ENCODE measurements at regions not wholly inside any gene's neighbourhood (a gene's known extent, or its start where the extent isn't known, plus 50 kb on each side); places are given as distances from the start of the nearest gene placed in this dataset.

DNA sequence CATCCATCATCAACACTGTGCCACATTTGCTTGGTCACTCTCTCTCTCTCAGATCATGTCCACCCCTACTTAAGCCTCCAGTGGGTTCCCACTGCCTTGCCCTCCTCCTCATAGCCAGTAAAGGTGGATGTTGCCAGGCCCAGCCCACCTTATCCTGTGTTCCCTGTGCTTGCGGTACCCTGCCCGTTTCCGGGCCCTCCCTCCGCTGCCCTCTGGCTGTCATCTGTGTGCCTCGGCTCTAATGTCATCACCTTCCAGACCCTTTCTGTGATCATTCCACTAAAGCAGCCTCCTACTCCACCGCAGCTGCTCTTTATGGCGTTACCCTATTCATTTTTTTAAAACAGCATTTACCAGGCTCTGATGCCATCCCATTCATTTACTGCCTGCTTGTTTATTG is 305.7 kb upstream of the SKOR2 start:
- TF ChIP-seq, protein P1, sequence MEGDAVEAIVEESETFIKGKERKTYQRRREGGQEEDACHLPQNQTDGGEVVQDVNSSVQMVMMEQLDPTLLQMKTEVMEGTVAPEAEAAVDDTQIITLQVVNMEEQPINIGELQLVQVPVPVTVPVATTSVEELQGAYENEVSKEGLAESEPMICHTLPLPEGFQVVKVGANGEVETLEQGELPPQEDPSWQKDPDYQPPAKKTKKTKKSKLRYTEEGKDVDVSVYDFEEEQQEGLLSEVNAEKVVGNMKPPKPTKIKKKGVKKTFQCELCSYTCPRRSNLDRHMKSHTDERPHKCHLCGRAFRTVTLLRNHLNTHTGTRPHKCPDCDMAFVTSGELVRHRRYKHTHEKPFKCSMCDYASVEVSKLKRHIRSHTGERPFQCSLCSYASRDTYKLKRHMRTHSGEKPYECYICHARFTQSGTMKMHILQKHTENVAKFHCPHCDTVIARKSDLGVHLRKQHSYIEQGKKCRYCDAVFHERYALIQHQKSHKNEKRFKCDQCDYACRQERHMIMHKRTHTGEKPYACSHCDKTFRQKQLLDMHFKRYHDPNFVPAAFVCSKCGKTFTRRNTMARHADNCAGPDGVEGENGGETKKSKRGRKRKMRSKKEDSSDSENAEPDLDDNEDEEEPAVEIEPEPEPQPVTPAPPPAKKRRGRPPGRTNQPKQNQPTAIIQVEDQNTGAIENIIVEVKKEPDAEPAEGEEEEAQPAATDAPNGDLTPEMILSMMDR (IDR thresholded peaks at IDR 0.05): no peak
- no peak for TF ChIP-seq POLR2A (IDR thresholded peaks at IDR 0.05)
- H3K4me3 ChIP-seq: no peak overlapping the region
- ATAC-seq (no peak), DNase-seq (no peak)
- intact Hi-C loops (cut with DNase I): no loop called here
- no peaks in the 10 kb centered on the region for H3K9me3 ChIP-seq
- 52% methylated on average over 7 of the region's 7 CpGs for WGBS (ENCODE audit: insufficient coverage, low coverage, low lambda C conversion rate, missing lambda C conversion rate)
- no peaks in the 10 kb centered on the region for H3K27me3 ChIP-seq
- H3K4me1 ChIP-seq: no peaks in the 10 kb centered on the region
- no peaks in the 10 kb centered on the region for H3K36me3 ChIP-seq
- no peak overlapping the region for H3K27ac ChIP-seq

DNA sequence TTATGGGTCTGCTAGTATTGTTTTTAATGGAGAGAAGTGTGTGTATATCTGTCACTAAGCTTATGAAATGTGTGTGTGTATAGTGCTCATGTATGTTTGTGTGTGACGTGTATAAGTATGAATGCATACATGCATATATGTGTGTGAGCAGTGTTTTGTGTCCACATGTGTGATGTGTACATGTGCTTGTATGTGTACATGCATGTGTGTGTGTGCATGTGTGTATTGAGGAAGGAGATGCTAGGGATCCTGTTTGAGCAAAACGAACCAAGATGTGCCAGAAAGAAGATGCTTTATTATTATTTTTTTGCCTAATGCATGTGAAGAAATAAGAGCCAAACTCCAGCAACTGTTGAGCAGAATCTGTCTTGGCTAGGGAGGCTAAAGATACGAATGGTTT is 301.3 kb upstream of the SKOR2 start:
- TF ChIP-seq, protein P1 (IDR thresholded peaks at IDR 0.05): no peak
- TF ChIP-seq POLR2A (IDR thresholded peaks at IDR 0.05): no peak
- 49% methylated on average over 2 of the region's 3 CpGs for WGBS (ENCODE audit: insufficient coverage, low coverage, low lambda C conversion rate, missing lambda C conversion rate)

DNA sequence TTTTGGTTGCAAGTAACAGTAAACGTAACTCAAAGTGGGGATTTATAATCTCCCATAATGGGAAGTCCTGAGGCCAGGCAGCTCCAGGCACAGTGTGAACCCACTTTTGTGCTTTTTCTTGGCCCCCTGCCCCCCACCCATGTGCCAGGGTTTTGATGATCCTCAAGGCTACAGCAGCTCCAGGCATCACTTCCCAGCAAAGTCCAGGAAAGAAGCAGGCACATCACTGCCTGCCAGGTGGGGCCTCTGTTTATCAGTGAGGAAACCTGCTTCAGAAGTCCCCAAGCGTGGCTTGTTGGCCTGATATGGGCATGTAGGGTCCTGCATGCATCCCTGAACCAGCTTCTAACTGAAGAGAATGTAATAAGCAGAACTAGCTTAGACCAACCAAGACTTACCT is 299.2 kb upstream of the SKOR2 start:
- H3K27ac ChIP-seq: no peak overlapping the region
- no peak for ATAC-seq
- WGBS (ENCODE audit: insufficient coverage, low coverage, low lambda C conversion rate, missing lambda C conversion rate): 62% methylated on average over 2 of the region's 2 CpGs
- H3K4me3 ChIP-seq: no peak overlapping the region
- H3K4me1 ChIP-seq: no peaks in the 10 kb centered on the region
- intact Hi-C loops (cut with DNase I): no loop called here
- TF ChIP-seq, protein P1 (IDR thresholded peaks at IDR 0.05): no peak
- TF ChIP-seq POLR2A (IDR thresholded peaks at IDR 0.05): no peak
- no peaks in the 10 kb centered on the region for H3K27me3 ChIP-seq
- no peaks in the 10 kb centered on the region for H3K36me3 ChIP-seq
- H3K9me3 ChIP-seq: no peaks in the 10 kb centered on the region
- no peak for DNase-seq

More for the DNA sequence above, 301.3 kb upstream of the SKOR2 start:
- H3K4me1 ChIP-seq: no peaks in the 10 kb centered on the region
- DNase-seq (no peak), ATAC-seq (no peak)
- no peak overlapping the region for H3K27ac ChIP-seq
- no peak overlapping the region for H3K4me3 ChIP-seq
- H3K36me3 ChIP-seq: no peaks in the 10 kb centered on the region
- no peaks in the 10 kb centered on the region for H3K9me3 ChIP-seq
- intact Hi-C loops (cut with DNase I): no loop called here
- H3K27me3 ChIP-seq: no peaks in the 10 kb centered on the region

DNA sequence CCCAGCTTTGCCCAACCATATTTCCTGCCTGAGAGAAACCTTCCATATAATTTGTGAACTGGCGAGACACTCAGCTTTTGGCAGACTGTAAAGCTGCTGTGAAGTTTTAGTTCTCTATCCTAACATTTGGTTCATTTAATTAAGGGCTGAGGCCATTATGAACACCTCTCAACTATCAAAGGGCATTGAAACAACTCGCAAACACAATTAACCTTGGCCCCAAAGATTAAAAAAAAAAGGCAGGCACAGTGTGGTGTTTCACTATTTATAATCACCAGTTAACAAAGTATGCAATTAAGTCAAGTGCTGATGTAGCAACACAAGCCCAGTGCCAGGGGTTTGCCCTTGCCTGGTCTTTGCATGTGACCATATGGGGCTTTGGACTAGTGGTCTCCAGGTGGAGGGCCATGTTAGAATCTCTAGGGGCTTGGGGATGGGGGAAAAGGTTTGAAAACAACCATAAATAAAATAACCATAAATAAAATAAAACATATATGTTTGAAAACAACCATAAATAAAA is 297.6 kb upstream of the SKOR2 start:
- H3K4me3 ChIP-seq: no peak overlapping the region
- no peaks in the 10 kb centered on the region for H3K36me3 ChIP-seq
- no peak overlapping the region for H3K27ac ChIP-seq
- TF ChIP-seq, protein P1 (IDR thresholded peaks at IDR 0.05): no peak
- no peak for TF ChIP-seq POLR2A (IDR thresholded peaks at IDR 0.05)
- H3K27me3 ChIP-seq: no peaks in the 10 kb centered on the region
- no peak for ATAC-seq
- no peaks in the 10 kb centered on the region for H3K9me3 ChIP-seq
- 28% methylated on average over 2 of the region's 2 CpGs for WGBS (ENCODE audit: insufficient coverage, low coverage, low lambda C conversion rate, missing lambda C conversion rate)
- intact Hi-C loops (cut with DNase I): no loop called here
- DNase-seq: no peak
- H3K4me1 ChIP-seq: no peaks in the 10 kb centered on the region

Data from right lobe of liver (tissue), 6 donors.